Renal pelvis (tissue), 1 donor: ENCODE measurements at regions not wholly inside any gene's neighbourhood (a gene's known extent, or its start where the extent isn't known, plus 50 kb on each side); places are given as distances from the start of the nearest gene placed in this dataset.

Experiments used
- DNase-seq: peaks from one replicate; pipeline ENCODE4 v3.0.0-alpha.2; 2013

GRCh38 chr6:74091136-74091793, 395.3 kb downstream of the CD109 start:
- DNase-seq: peak; percentile 28

GRCh38 chr6:74087899-74088298, 391.9 kb downstream of the CD109 start:
- DNase-seq: peak; percentile 8

- DNase-seq: no peak
These were observed 379.9 kb downstream of the CD109 start for GRCh38 chr6:74075896-74076295.

GRCh38 chr6:74075323-74075722, 379.3 kb downstream of the CD109 start:
- DNase-seq: no peak

- DNase-seq: no peak
These were observed 378.6 kb downstream of the CD109 start for GRCh38 chr6:74074645-74075044.

- no peak for DNase-seq
These were observed 378.0 kb downstream of the CD109 start for GRCh38 chr6:74073999-74074398.

GRCh38 chr6:74073429-74073828, 377.4 kb downstream of the CD109 start:
- no peak for DNase-seq

GRCh38 chr6:74071214-74071613, 375.2 kb downstream of the CD109 start:
- DNase-seq: no peak

GRCh38 chr6:74070711-74071110, 374.7 kb downstream of the CD109 start:
- DNase-seq: no peak

GRCh38 chr6:74070091-74070490, 374.1 kb downstream of the CD109 start:
- DNase-seq: no peak

- DNase-seq: no peak
These were observed 373.1 kb downstream of the CD109 start for GRCh38 chr6:74069089-74069581.

GRCh38 chr6:74066168-74066871, 370.3 kb downstream of the CD109 start:
- DNase-seq: no peak

- DNase-seq: no peak
These were observed 369.7 kb downstream of the CD109 start for GRCh38 chr6:74065705-74066104.

- no peak for DNase-seq
These were observed 367.4 kb downstream of the CD109 start for GRCh38 chr6:74063391-74063790.

- DNase-seq: no peak
These were observed 365.2 kb downstream of the CD109 start for GRCh38 chr6:74061201-74061600.

- DNase-seq: no peak
These were observed 364.4 kb downstream of the CD109 start for GRCh38 chr6:74060354-74060753.

GRCh38 chr6:74058606-74059005, 362.6 kb downstream of the CD109 start:
- no peak for DNase-seq

GRCh38 chr6:74057326-74057725, 361.3 kb downstream of the CD109 start:
- no peak for DNase-seq

- no peak for DNase-seq
These were observed 358.2 kb downstream of the CD109 start for GRCh38 chr6:74054190-74054589.

- DNase-seq: no peak
These were observed 354.9 kb downstream of the CD109 start for GRCh38 chr6:74050921-74051320.

- DNase-seq: no peak
These were observed 352.4 kb downstream of the CD109 start for GRCh38 chr6:74048387-74048786.

- DNase-seq: peak; percentile 45
These were observed 348.6 kb downstream of the CD109 start for GRCh38 chr6:74044417-74045096.

GRCh38 chr6:74041420-74041819, 345.4 kb downstream of the CD109 start:
- no peak for DNase-seq
